Ectodermal cell (in vitro differentiated cells): ENCODE measurements at regions not wholly inside any gene's neighbourhood (a gene's known extent, or its start where the extent isn't known, plus 50 kb on each side); places are given as distances from the start of the nearest gene placed in this dataset.
"Not testable (repeated sequence)": the region's sequence is repeated elsewhere in the genome, so short reads cannot be mapped to it uniquely, and the experiment has no call there.

Experiments used
- H3K27ac ChIP-seq: 2 replicates; pipeline ENCODE4 v1.7.0; 2013; ENCODE audit warnings: mild to moderate bottlenecking, low read depth, low read length; ENCODE audit not compliant: insufficient read depth, poor library complexity, severe bottlenecking
- H3K27me3 ChIP-seq: 2 replicates; pipeline ENCODE4 v1.7.0; 2013; ENCODE audit warnings: mild to moderate bottlenecking, low read length; ENCODE audit not compliant: insufficient read depth, control insufficient read depth, poor library complexity, severe bottlenecking
- H3K36me3 ChIP-seq: one replicate; pipeline ENCODE4 v1.7.0; 2013; ENCODE audit warnings: low read length; ENCODE audit not compliant: control insufficient read depth, insufficient read depth
- H3K4me1 ChIP-seq: one replicate; pipeline ENCODE4 v1.7.0; 2013; ENCODE audit warnings: low read length; ENCODE audit not compliant: control insufficient read depth, insufficient read depth
- H3K4me3 ChIP-seq: 2 replicates; pipeline ENCODE4 v1.7.0; 2013; ENCODE audit warnings: low read depth, low read length, control low read depth; ENCODE audit not compliant: insufficient read depth
- H3K9me3 ChIP-seq: 2 replicates; pipeline ENCODE4 v1.7.0; 2013; ENCODE audit warnings: mild to moderate bottlenecking, low read length, moderate library complexity; ENCODE audit not compliant: control insufficient read depth
- WGBS, 2 experiments: methylation state at CpG; one replicate each; pipeline ENCODE4 v1.1.7; 2013; ENCODE audit warnings: missing lambda C conversion rate in 2 of 2; 5-methylcytosine and 5-hydroxymethylcytosine counted together

DNA sequence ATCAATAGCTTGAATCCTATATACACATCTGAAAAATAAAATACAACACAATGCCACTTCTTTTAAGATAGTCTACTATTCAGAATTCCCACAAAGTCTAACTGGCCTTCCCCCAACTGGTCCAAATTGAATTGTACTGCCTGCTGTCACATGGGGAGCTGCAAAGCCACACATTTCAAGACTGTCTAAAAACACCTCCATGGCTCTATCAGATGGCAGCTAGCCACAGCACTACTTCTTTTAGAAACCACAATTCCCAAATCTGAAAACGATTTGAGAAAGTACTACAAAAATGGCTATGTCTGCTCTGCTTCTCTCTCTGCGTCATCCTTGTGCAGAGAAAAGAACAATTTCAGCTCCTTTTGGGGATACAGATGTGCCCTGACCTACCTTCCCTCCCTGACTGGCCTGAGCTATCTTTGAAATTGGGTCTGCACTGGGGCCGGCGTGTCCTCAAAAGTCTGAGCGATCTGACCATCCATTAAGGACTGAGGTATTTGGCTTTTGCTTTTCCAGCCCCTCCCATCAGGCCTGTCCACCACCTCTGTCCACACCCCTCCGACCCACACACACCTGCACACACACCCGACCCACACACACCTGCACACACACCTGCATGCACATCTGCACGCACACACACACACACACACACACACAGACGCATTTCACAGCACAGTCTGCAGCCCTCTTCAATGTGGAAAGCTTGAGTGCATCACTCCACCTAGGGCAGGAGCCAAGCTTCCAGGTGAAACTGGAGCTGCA lies 68.6 kb upstream of the IPO5 start:
- Histone ChIP-seq H3K27me3 (no peaks in the 10 kb centered on the region), H3K4me3 (no peak overlapping the region), H3K4me1 (no peaks in the 10 kb centered on the region), H3K27ac (no peak overlapping the region), H3K36me3 (no peaks in the 10 kb centered on the region), H3K9me3 (no peaks in the 10 kb centered on the region)
- WGBS, 2 experiments = 77 to 79% methylated on average over 9 of the region's 9 CpGs

- Histone ChIP-seq H3K4me1 (no peaks in the 10 kb centered on the region), H3K36me3 (no peaks in the 10 kb centered on the region), H3K9me3 (no peaks in the 10 kb centered on the region), H3K27me3 (no peaks in the 10 kb centered on the region), H3K27ac (no peak overlapping the region), H3K4me3 (no peak overlapping the region)
- 95 to 96% methylated on average over 2 of the region's 2 CpGs for WGBS, 2 experiments
Observed at GRCh38 chr13:97885641-97886040, 67.8 kb upstream of the IPO5 start.

- Histone ChIP-seq H3K4me1 (no peaks in the 10 kb centered on the region), H3K36me3 (no peaks in the 10 kb centered on the region), H3K27ac (no peak overlapping the region), H3K27me3 (no peaks in the 10 kb centered on the region), H3K9me3 (no peaks in the 10 kb centered on the region), H3K4me3 (no peak overlapping the region)
- 83 to 95% methylated on average over 1 of the region's 1 CpG for whole genome bisulfite sequencing, 2 experiments
Observed at GRCh38 chr13:97889803-97890202, 63.7 kb upstream of the IPO5 start.

DNA sequence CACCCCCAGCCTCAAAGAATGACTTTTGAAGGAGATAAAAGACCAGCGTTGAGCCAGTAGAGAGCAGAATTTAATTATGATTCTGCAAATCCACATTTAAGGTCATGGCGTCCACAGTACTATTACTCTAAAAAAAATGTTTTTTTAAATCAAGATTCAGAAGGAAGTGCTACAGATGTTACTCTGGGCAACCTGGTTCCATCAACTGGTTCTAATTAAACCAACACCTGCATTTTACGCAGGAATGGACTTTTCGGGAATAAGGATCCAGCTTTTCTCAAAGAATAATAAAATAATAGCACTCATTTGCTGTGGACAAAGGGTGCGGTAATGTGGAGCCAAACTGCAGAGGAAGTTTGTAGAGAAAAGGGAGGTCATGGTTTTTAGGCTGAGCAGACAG lies 62.9 kb upstream of the IPO5 start:
- Histone ChIP-seq H3K4me1 (no peaks in the 10 kb centered on the region), H3K4me3 (no peak overlapping the region), H3K27ac (no peak overlapping the region), H3K27me3 (no peaks in the 10 kb centered on the region), H3K9me3 (no peaks in the 10 kb centered on the region), H3K36me3 (no peaks in the 10 kb centered on the region)
- 92 to 97% methylated on average over 5 of the region's 5 CpGs for WGBS, 2 experiments

- H3K27ac ChIP-seq, H3K36me3 ChIP-seq, H3K9me3 ChIP-seq, H3K4me3 ChIP-seq, H3K27me3 ChIP-seq, H3K4me1 ChIP-seq: not testable (repeated sequence)
- WGBS, 2 experiments = 91 to 94% methylated on average over 8 of the region's 8 CpGs
Observed at GRCh38 chr13:97891964-97892363, 61.5 kb upstream of the IPO5 start.

- Histone ChIP-seq H3K27me3 (no peaks in the 10 kb centered on the region), H3K36me3 (no peaks in the 10 kb centered on the region), H3K4me1 (no peaks in the 10 kb centered on the region), H3K4me3 (no peak overlapping the region), H3K9me3 (no peaks in the 10 kb centered on the region), H3K27ac (no peak overlapping the region)
- WGBS, 2 experiments = 66 to 78% methylated on average over 3 of the region's 3 CpGs
Observed at GRCh38 chr13:97892717-97893116, 60.8 kb upstream of the IPO5 start.

GRCh38 chr13:97895383-97895782 lies 58.1 kb upstream of the IPO5 start:
- Histone ChIP-seq H3K27me3 (no peaks in the 10 kb centered on the region), H3K36me3 (no peaks in the 10 kb centered on the region), H3K9me3 (no peaks in the 10 kb centered on the region), H3K4me1 (no peaks in the 10 kb centered on the region), H3K27ac (no peak overlapping the region), H3K4me3 (no peak overlapping the region)
- WGBS, 2 experiments = 90% methylated on average over 1 of the region's 1 CpG; no CpG with 5 or more reads in 1 of the 2 experiments

GRCh38 chr13:97896446-97896845 lies 57.0 kb upstream of the IPO5 start:
- Histone ChIP-seq H3K27ac (no peak overlapping the region), H3K4me3 (no peak overlapping the region)

DNA sequence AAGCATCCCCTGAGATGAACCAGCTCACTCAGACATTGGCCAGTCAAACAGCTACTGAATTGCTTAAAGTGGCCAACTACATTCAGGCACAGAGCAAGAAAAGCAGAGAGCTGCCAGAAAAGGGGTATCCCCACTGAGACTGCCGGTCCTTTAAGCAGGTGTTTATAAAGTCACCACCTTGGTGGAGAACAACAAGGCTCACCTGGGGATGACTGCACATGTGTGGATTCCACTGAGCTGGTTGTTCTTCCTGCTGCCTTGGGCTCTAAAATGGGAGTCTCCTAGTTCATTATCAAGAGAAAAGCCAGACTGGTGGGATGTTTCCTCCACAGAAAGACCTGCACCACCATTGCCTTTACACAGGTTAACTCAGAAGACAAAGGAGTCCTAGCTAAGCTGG lies 51.8 kb upstream of the IPO5 start:
- no peaks in the 10 kb centered on the region for H3K36me3 ChIP-seq
- no peaks in the 10 kb centered on the region for H3K9me3 ChIP-seq
- H3K4me1 ChIP-seq = no peaks in the 10 kb centered on the region
- no peaks in the 10 kb centered on the region for H3K27me3 ChIP-seq
- no peak overlapping the region for H3K27ac ChIP-seq
- 60 to 66% methylated on average over 1 of the region's 1 CpG for WGBS, 2 experiments
- no peak overlapping the region for H3K4me3 ChIP-seq

More at GRCh38 chr13:97896446-97896845, 57.0 kb upstream of the IPO5 start:
- 79 to 94% methylated on average over 2 of the region's 2 CpGs for WGBS, 2 experiments
- Histone ChIP-seq H3K36me3 (no peaks in the 10 kb centered on the region), H3K9me3 (no peaks in the 10 kb centered on the region), H3K27me3 (no peaks in the 10 kb centered on the region), H3K4me1 (no peaks in the 10 kb centered on the region)
